H1 (cell line): ENCODE measurements at regions not wholly inside any gene's neighbourhood (a gene's known extent, or its start where the extent isn't known, plus 50 kb on each side); places are given as distances from the start of the nearest gene placed in this dataset.

ENCODE experiments used
- BCL11A ChIP-seq, 2 experiments: IDR thresholded peaks; one replicate each; pipeline ENCODE4 v1.6.1; 2011; ENCODE audit warnings: low read depth in 2 of 2, low read length in 2 of 2, mild to moderate bottlenecking in 2 of 2
- BRCA1 ChIP-seq: IDR thresholded peaks from 2 replicates; pipeline ENCODE4 v1.6.1; 2012; ENCODE audit warnings: low read depth, low read length, improper control_type of control experiment
- CEBPB ChIP-seq: IDR thresholded peaks from 2 replicates; pipeline ENCODE4 v1.6.1; 2012; ENCODE audit warnings: low read depth, low read length
- HDAC6 ChIP-seq: IDR thresholded peaks from one replicate; pipeline ENCODE4 v1.7.1; 2012; ENCODE audit warnings: low read depth, mild to moderate bottlenecking, inconsistent platforms, low read length, moderate library complexity
- JUND ChIP-seq: IDR thresholded peaks from 2 replicates; pipeline ENCODE4 v1.6.1; 2011; ENCODE audit warnings: mild to moderate bottlenecking, improper control_type of control experiment, low read length
- PHF8 ChIP-seq: fragments of 200-600 bp; sonication (generic); conservative IDR thresholded peaks from 2 replicates; pipeline ENCODE4 v1.7.1; 2012; ENCODE audit warnings: low read depth, mild to moderate bottlenecking, inconsistent platforms, low read length, moderate library complexity
- RBBP5 ChIP-seq: IDR thresholded peaks from 2 replicates; pipeline ENCODE4 v1.7.1; 2012; ENCODE audit warnings: low read depth, mild to moderate bottlenecking, inconsistent platforms, low read length, moderate library complexity, borderline replicate concordance
- RXRA ChIP-seq: IDR thresholded peaks from 2 replicates; pipeline ENCODE4 v1.6.1; 2011; ENCODE audit warnings: low read depth, mild to moderate bottlenecking, low read length, moderate library complexity; ENCODE audit not compliant: insufficient read depth
- SIRT6 ChIP-seq: IDR thresholded peaks from one replicate; pipeline ENCODE4 v1.7.1; 2012; ENCODE audit warnings: low read length, inconsistent platforms
- SP2 ChIP-seq: IDR thresholded peaks from 2 replicates; pipeline ENCODE4 v1.6.1; 2012; ENCODE audit warnings: mild to moderate bottlenecking, low read length, inconsistent platforms
- SRF ChIP-seq: IDR thresholded peaks from 2 replicates; pipeline ENCODE4 v1.6.1; 2011; ENCODE audit warnings: mild to moderate bottlenecking, low read depth, low read length, moderate library complexity
- TBP ChIP-seq: IDR thresholded peaks from 2 replicates; pipeline ENCODE4 v1.6.1; 2011; ENCODE audit warnings: low read depth, low read length, improper control_type of control experiment
- USF2 ChIP-seq: IDR thresholded peaks from 2 replicates; pipeline ENCODE4 v1.6.1; 2011; ENCODE audit warnings: low read length, improper control_type of control experiment
- ZNF274 ChIP-seq: IDR thresholded peaks from 2 replicates; pipeline ENCODE4 v1.7.0; 2012; ENCODE audit warnings: low read length, borderline replicate concordance; ENCODE audit errors: extremely low read depth

- TF ChIP-seq BRCA1 (no peak), PHF8 (no peak), CEBPB (no peak), ZNF274 (no peak), RBBP5 (no peak), SRF (no peak), USF2 (no peak), SP2 (no peak), TBP (no peak), HDAC6 (no peak), RXRA (no peak), BCL11A (IDR thresholded peaks at IDR 0.05; ENCODE audit: low read depth in 2 of 2, low read length in 2 of 2) (no peak), SIRT6 (no peak), JUND (no peak)
Observed at GRCh38 chr4:156638334-156638733, 333.3 kb downstream of the PDGFC start (continued).
